ENCODE measurements at regions not wholly inside any gene's neighbourhood (a gene's known extent, or its start where the extent isn't known, plus 50 kb on each side); places are given as distances from the start of the nearest gene placed in this dataset.
A peak's percentile ranks its signal among the peaks of the same experiment; 100 is the strongest.
"Not testable (repeated sequence)": the region's sequence is repeated elsewhere in the genome, so short reads cannot be mapped to it uniquely, and the experiment has no call there.

- Mint-ChIP-seq H3K36me3 (no peaks in the 10 kb centered on the region), H3K9me3 (peaks cover 0 to 4% (median 2%) of the 10 kb centered on the region in 3 donors), H3K27me3 (peaks cover 0 to 10% of the 10 kb centered on the region in 2 donors), H3K4me3 (no peak overlapping the region), H3K4me1 (no peaks in the 10 kb centered on the region), H3K27ac (no peak overlapping the region)
- ATAC-seq (replicated peaks in 1 of 4) (no peak), DNase-seq (no peak)
- Histone ChIP-seq H3K4me1 (ENCODE audit: control insufficient read depth in 1 of 2, extremely low read depth in 1 of 2, insufficient read depth in 2 of 2, low read length in 2 of 2) (no peaks in the 10 kb centered on the region), H3K4me3 (ENCODE audit: control insufficient read depth in 1 of 2, extremely low read depth in 1 of 2, low read length in 1 of 2) (no peak overlapping the region), H3K9me3 (no peaks in the 10 kb centered on the region), H3K27ac (ENCODE audit: low read length) (no peak overlapping the region), H3K36me3 (ENCODE audit: control insufficient read depth in 2 of 2, extremely low read depth in 1 of 2, insufficient read depth in 1 of 2, low read length in 1 of 2) (no peaks in the 10 kb centered on the region), H3K27me3 (replicated peaks in 1 of 2; ENCODE audit: control insufficient read depth in 2 of 2, extremely low read depth in 1 of 2, insufficient read depth in 2 of 2, low read length in 1 of 2) (peaks cover 0 to 1% of the 10 kb centered on the region in 2 experiments)
- ChIA-PET CTCF (no interaction called here), POLR2A (no interaction called here)
Observed at GRCh38 chrX:953879-954482, 258.5 kb downstream of the CRLF2 start.

GRCh38 chrX:952816-953215, 259.6 kb downstream of the CRLF2 start:
- ChIA-PET POLR2A (no interaction called here), CTCF (no interaction called here)

GRCh38 chrX:947262-947661, 265.2 kb downstream of the CRLF2 start:
- H3K27me3 Mint-ChIP-seq; H3K4me3 Mint-ChIP-seq; H3K9me3 ChIP-seq; H3K4me1 ChIP-seq (ENCODE audit: control insufficient read depth in 1 of 2, extremely low read depth in 1 of 2, insufficient read depth in 2 of 2, low read length in 2 of 2); ATAC-seq (replicated peaks in 1 of 4); H3K9me3 Mint-ChIP-seq; H3K36me3 Mint-ChIP-seq; H3K27me3 ChIP-seq (replicated peaks in 1 of 2; ENCODE audit: control insufficient read depth in 2 of 2, extremely low read depth in 1 of 2, insufficient read depth in 2 of 2, low read length in 1 of 2); H3K27ac Mint-ChIP-seq; DNase-seq; H3K36me3 ChIP-seq (ENCODE audit: control insufficient read depth in 2 of 2, extremely low read depth in 1 of 2, insufficient read depth in 1 of 2, low read length in 1 of 2); H3K4me3 ChIP-seq (ENCODE audit: control insufficient read depth in 1 of 2, extremely low read depth in 1 of 2, low read length in 1 of 2); POLR2A ChIA-PET; H3K27ac ChIP-seq (ENCODE audit: low read length); H3K4me1 Mint-ChIP-seq; CTCF ChIA-PET: not testable (repeated sequence)
- WGBS (ENCODE audit: insufficient coverage), result 69% methylated on average over 3 of the region's 6 CpGs

More at GRCh38 chrX:952816-953215, 259.6 kb downstream of the CRLF2 start:
- Histone ChIP-seq H3K9me3 (no peaks in the 10 kb centered on the region), H3K27ac (ENCODE audit: low read length) (no peak overlapping the region), H3K4me3 (ENCODE audit: control insufficient read depth in 1 of 2, extremely low read depth in 1 of 2, low read length in 1 of 2) (no peak overlapping the region), H3K36me3 (ENCODE audit: control insufficient read depth in 2 of 2, extremely low read depth in 1 of 2, insufficient read depth in 1 of 2, low read length in 1 of 2) (no peaks in the 10 kb centered on the region), H3K27me3 (replicated peaks in 1 of 2; ENCODE audit: control insufficient read depth in 2 of 2, extremely low read depth in 1 of 2, insufficient read depth in 2 of 2, low read length in 1 of 2) (peaks cover 0 to 2% of the 10 kb centered on the region in 2 experiments), H3K4me1 (ENCODE audit: control insufficient read depth in 1 of 2, extremely low read depth in 1 of 2, insufficient read depth in 2 of 2, low read length in 2 of 2) (no peaks in the 10 kb centered on the region)
- Mint-ChIP-seq H3K27ac (no peak overlapping the region), H3K4me3 (no peak overlapping the region), H3K36me3 (no peaks in the 10 kb centered on the region), H3K27me3 (no peaks in the 10 kb centered on the region), H3K9me3 (peaks cover 0 to 3% (median 2%) of the 10 kb centered on the region in 3 donors), H3K4me1 (no peaks in the 10 kb centered on the region)
- no peak for ATAC-seq (replicated peaks in 1 of 4)
- DNase-seq, result no peak
- 90% methylated on average over 3 of the region's 5 CpGs for WGBS (ENCODE audit: insufficient coverage)

GRCh38 chrX:943035-943434, 269.4 kb downstream of the CRLF2 start:
- Histone ChIP-seq H3K4me1 (ENCODE audit: control insufficient read depth in 1 of 2, extremely low read depth in 1 of 2, insufficient read depth in 2 of 2, low read length in 2 of 2) (no peaks in the 10 kb centered on the region), H3K27ac (ENCODE audit: low read length) (no peak overlapping the region), H3K9me3 (no peaks in the 10 kb centered on the region), H3K36me3 (ENCODE audit: control insufficient read depth in 2 of 2, extremely low read depth in 1 of 2, insufficient read depth in 1 of 2, low read length in 1 of 2) (no peaks in the 10 kb centered on the region), H3K4me3 (ENCODE audit: control insufficient read depth in 1 of 2, extremely low read depth in 1 of 2, low read length in 1 of 2) (no peak overlapping the region), H3K27me3 (replicated peaks in 1 of 2; ENCODE audit: control insufficient read depth in 2 of 2, extremely low read depth in 1 of 2, insufficient read depth in 2 of 2, low read length in 1 of 2) (peaks cover 2 to 17% of the 10 kb centered on the region in 2 experiments)
- H3K4me1 Mint-ChIP-seq, result no peaks in the 10 kb centered on the region
- ATAC-seq (replicated peaks in 1 of 4), result no peak
- no peak overlapping the region for H3K27ac Mint-ChIP-seq
- peaks cover 0 to 6% (median 0%) of the 10 kb centered on the region in 3 donors for H3K9me3 Mint-ChIP-seq
- ChIA-PET CTCF (no interaction called here), POLR2A (no interaction called here)
- DNase-seq, result no peak
- WGBS (ENCODE audit: insufficient coverage), result 56% methylated on average over 1 of the region's 1 CpG
- H3K27me3 Mint-ChIP-seq, result peaks cover 23 to 28% of the 10 kb centered on the region in 2 donors
- H3K4me3 Mint-ChIP-seq, result no peak overlapping the region
- H3K36me3 Mint-ChIP-seq, result no peaks in the 10 kb centered on the region

- Histone ChIP-seq H3K4me1 (ENCODE audit: control insufficient read depth in 1 of 2, extremely low read depth in 1 of 2, insufficient read depth in 2 of 2, low read length in 2 of 2) (no peaks in the 10 kb centered on the region), H3K27ac (ENCODE audit: low read length) (no peak overlapping the region), H3K36me3 (ENCODE audit: control insufficient read depth in 2 of 2, extremely low read depth in 1 of 2, insufficient read depth in 1 of 2, low read length in 1 of 2) (no peaks in the 10 kb centered on the region), H3K27me3 (replicated peaks in 1 of 2; ENCODE audit: control insufficient read depth in 2 of 2, extremely low read depth in 1 of 2, insufficient read depth in 2 of 2, low read length in 1 of 2) (peaks cover 2 to 17% of the 10 kb centered on the region in 2 experiments), H3K4me3 (ENCODE audit: control insufficient read depth in 1 of 2, extremely low read depth in 1 of 2, low read length in 1 of 2) (no peak overlapping the region), H3K9me3 (no peaks in the 10 kb centered on the region)
- Mint-ChIP-seq H3K36me3 (no peaks in the 10 kb centered on the region), H3K4me3 (no peak overlapping the region), H3K27ac (no peak overlapping the region), H3K9me3 (no peaks in the 10 kb centered on the region), H3K27me3 (peaks cover 23 to 28% of the 10 kb centered on the region in 2 donors), H3K4me1 (no peaks in the 10 kb centered on the region)
- CTCF ChIA-PET, result no interaction called here
- DNase-seq (peak in 1 of 35 experiments; percentile 18), ATAC-seq (replicated peaks in 1 of 4) (no peak)
- WGBS (ENCODE audit: insufficient coverage), result 76% methylated on average over 8 of the region's 9 CpGs
- POLR2A ChIA-PET, result no interaction called here
Observed at GRCh38 chrX:940691-941090, 271.8 kb downstream of the CRLF2 start.

GRCh38 chrX:936979-937769, 275.3 kb downstream of the CRLF2 start:
- Histone ChIP-seq H3K4me1 (ENCODE audit: control insufficient read depth in 1 of 2, extremely low read depth in 1 of 2, insufficient read depth in 2 of 2, low read length in 2 of 2) (no peaks in the 10 kb centered on the region), H3K36me3 (ENCODE audit: control insufficient read depth in 2 of 2, extremely low read depth in 1 of 2, insufficient read depth in 1 of 2, low read length in 1 of 2) (no peaks in the 10 kb centered on the region), H3K4me3 (ENCODE audit: control insufficient read depth in 1 of 2, extremely low read depth in 1 of 2, low read length in 1 of 2) (no peak overlapping the region), H3K9me3 (no peaks in the 10 kb centered on the region), H3K27ac (ENCODE audit: low read length) (no peak overlapping the region), H3K27me3 (replicated peaks in 1 of 2; ENCODE audit: control insufficient read depth in 2 of 2, extremely low read depth in 1 of 2, insufficient read depth in 2 of 2, low read length in 1 of 2) (peaks cover 0 to 20% of the 10 kb centered on the region in 2 experiments)
- peak in 1 of 35 experiments; percentile 9 for DNase-seq
- Mint-ChIP-seq H3K4me1 (no peaks in the 10 kb centered on the region), H3K36me3 (no peaks in the 10 kb centered on the region), H3K4me3 (no peak overlapping the region), H3K27me3 (peaks cover 18 to 24% of the 10 kb centered on the region in 2 donors), H3K27ac (no peak overlapping the region), H3K9me3 (no peaks in the 10 kb centered on the region)
- ChIA-PET POLR2A (no interaction called here), CTCF (no interaction called here)
- WGBS (ENCODE audit: insufficient coverage), result 81% methylated on average over 17 of the region's 26 CpGs
- ATAC-seq (replicated peaks in 1 of 4), result no peak
